ENCODE measurements at regions not wholly inside any gene's neighbourhood (a gene's known extent, or its start where the extent isn't known, plus 50 kb on each side); places are given as distances from the start of the nearest gene placed in this dataset.

DNA sequence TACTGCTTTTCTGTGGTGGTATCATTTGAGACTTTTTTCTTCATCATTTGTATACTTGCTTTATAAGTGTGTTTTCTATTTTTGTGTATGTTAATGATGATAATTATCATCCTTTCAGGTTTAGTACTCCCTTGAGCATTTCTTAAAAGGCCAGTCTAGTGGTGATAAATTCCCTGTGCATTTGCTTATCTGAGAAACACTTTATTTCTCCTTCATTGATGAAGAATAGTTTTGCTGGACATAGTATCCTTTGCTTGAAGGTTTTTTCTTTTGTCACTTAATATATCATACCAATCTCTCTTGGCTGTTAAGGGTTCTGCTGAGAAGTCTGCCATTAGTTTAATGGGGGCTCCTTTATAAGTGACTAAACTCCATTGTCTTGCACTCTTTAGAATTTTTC is 123.2 kb upstream of the IRAK1BP1 start:
- TF ChIP-seq, protein P1, sequence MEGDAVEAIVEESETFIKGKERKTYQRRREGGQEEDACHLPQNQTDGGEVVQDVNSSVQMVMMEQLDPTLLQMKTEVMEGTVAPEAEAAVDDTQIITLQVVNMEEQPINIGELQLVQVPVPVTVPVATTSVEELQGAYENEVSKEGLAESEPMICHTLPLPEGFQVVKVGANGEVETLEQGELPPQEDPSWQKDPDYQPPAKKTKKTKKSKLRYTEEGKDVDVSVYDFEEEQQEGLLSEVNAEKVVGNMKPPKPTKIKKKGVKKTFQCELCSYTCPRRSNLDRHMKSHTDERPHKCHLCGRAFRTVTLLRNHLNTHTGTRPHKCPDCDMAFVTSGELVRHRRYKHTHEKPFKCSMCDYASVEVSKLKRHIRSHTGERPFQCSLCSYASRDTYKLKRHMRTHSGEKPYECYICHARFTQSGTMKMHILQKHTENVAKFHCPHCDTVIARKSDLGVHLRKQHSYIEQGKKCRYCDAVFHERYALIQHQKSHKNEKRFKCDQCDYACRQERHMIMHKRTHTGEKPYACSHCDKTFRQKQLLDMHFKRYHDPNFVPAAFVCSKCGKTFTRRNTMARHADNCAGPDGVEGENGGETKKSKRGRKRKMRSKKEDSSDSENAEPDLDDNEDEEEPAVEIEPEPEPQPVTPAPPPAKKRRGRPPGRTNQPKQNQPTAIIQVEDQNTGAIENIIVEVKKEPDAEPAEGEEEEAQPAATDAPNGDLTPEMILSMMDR (IDR thresholded peaks at IDR 0.05): no peak
- TF ChIP-seq POLR2A (IDR thresholded peaks at IDR 0.05) (no peak), POLR2AphosphoS5 (IDR thresholded peaks at IDR 0.05) (no peak)

All from breast epithelium (tissue), 3 donors.